GM12878 (cell line): ENCODE measurements at regions not wholly inside any gene's neighbourhood (a gene's known extent, or its start where the extent isn't known, plus 50 kb on each side); places are given as distances from the start of the nearest gene placed in this dataset.

Experiments used
- ATAC-seq: fragments of 200-7000 bp; cut with Tn5 transposase; 3 replicates; pipeline ENCODE4 v1.9.1; 2020; ENCODE audit warnings: mild to moderate bottlenecking, moderate library complexity
- BruUV-seq: library from RNA; stranded (reverse); fragments of 400-500 nt; replicated peaks from 2 replicates; lab custom pipeline; 2021; lab: Mats Ljungman, UMichigan
- CTCF ChIA-PET: fragments of 300-600 bp; sonication (Branson Sonifier 250); formaldehyde crosslinking; extraction: SDS; loops from one replicate; lab custom pipeline; 2021; ENCODE audit warnings: inconsistent platforms; lab: Yijun Ruan, JAX
- POLR2A ChIA-PET: fragments of 350-600 bp; formaldehyde crosslinking; extraction: SDS; loops from one replicate; lab custom pipeline; 2021; ENCODE audit warnings: inconsistent platforms; lab: Charles Lee
- RAD21 ChIA-PET: fragments of 300-600 bp; sonication (Branson Sonifier 250); formaldehyde crosslinking; loops from one replicate; lab custom pipeline; 2023; ENCODE audit warnings: antibody characterized with exemption; ENCODE audit not compliant: unreplicated experiment; lab: Charles Lee
- SMC1A ChIA-PET: fragments of 300-600 bp; sonication (Branson Sonifier 250); formaldehyde crosslinking; loops from one replicate; lab custom pipeline; 2023; ENCODE audit not compliant: unreplicated experiment, uncharacterized antibody; lab: Charles Lee
- DNase-seq: peaks from one replicate; pipeline ENCODE4 v3.0.0-alpha.2; 2011; ENCODE audit warnings: low read depth, low spot score
- FAIRE-seq: peaks from 3 replicates; lab custom pipeline; 2011; peaks lifted over from hg19 to GRCh38; lab: Jason Lieb, UNC
- H2AFZ ChIP-seq: 2 replicates; pipeline ENCODE4 v1.6.0; 2011; ENCODE audit warnings: low read depth, low read length, control low read depth; ENCODE audit not compliant: control insufficient read depth
- H3K27ac ChIP-seq: 2 replicates; pipeline ENCODE4 v1.5.1; 2011; ENCODE audit warnings: control low read depth; ENCODE audit not compliant: control insufficient read depth, insufficient read depth
- H3K27me3 ChIP-seq, 2 experiments: replicated peaks in 1 of 2; 2 replicates each; pipeline versions ENCODE4 v1.6.0 to v1.6.1; 2011; ENCODE audit warnings: low read length in 1 of 2; ENCODE audit not compliant: control insufficient read depth in 2 of 2, insufficient read depth in 2 of 2
- H3K36me3 ChIP-seq, 2 experiments: 2 replicates each; pipeline ENCODE4 v1.5.1; 2011; ENCODE audit warnings: low read length in 1 of 2; ENCODE audit not compliant: control insufficient read depth in 2 of 2, insufficient read depth in 2 of 2
- H3K4me1 ChIP-seq: 2 replicates; pipeline ENCODE4 v1.6.1; 2011; ENCODE audit warnings: mild to moderate bottlenecking, low read length, moderate library complexity, mixed read lengths; ENCODE audit not compliant: control insufficient read depth, insufficient read depth
- H3K4me2 ChIP-seq: 2 replicates; pipeline ENCODE4 v1.6.0; 2011; ENCODE audit warnings: control low read depth; ENCODE audit not compliant: control insufficient read depth, insufficient read depth
- H3K4me3 ChIP-seq: fragments of 200-600 bp; sonication (generic); 2 replicates; pipeline ENCODE4 v1.5.1; 2016
- H3K79me2 ChIP-seq: 2 replicates; pipeline ENCODE4 v1.6.0; 2011; ENCODE audit warnings: low read length; ENCODE audit not compliant: control insufficient read depth, insufficient read depth
- H3K9ac ChIP-seq: 2 replicates; pipeline ENCODE4 v1.8.0; 2011; ENCODE audit warnings: low read length, control low read depth, mixed read lengths; ENCODE audit not compliant: control insufficient read depth, insufficient read depth
- H3K9me3 ChIP-seq: replicated peaks from 3 replicates; pipeline ENCODE4 v1.5.1; 2011; ENCODE audit warnings: mild to moderate bottlenecking, low read length; ENCODE audit not compliant: control insufficient read depth, insufficient read depth
- H4K20me1 ChIP-seq: 2 replicates; pipeline ENCODE4 v1.6.0; 2011; ENCODE audit not compliant: control insufficient read depth, insufficient read depth
- CBFB ChIP-seq: IDR thresholded peaks from 2 replicates; pipeline ENCODE4 v1.6.1; 2016; ENCODE audit warnings: antibody characterized with exemption, low read depth
- EZH2 ChIP-seq: IDR thresholded peaks from 2 replicates; pipeline ENCODE4 v1.6.1; 2012; ENCODE audit warnings: low read depth, mild to moderate bottlenecking, control low read depth, inconsistent platforms, low read length, borderline replicate concordance; ENCODE audit not compliant: control insufficient read depth
- KAT2A ChIP-seq: conservative IDR thresholded peaks from 2 replicates; pipeline ENCODE4 v1.6.1; 2011; ENCODE audit warnings: low read depth, low read length; ENCODE audit not compliant: control insufficient read depth
- MTA3 ChIP-seq: IDR thresholded peaks from 2 replicates; pipeline ENCODE4 v1.6.1; 2012; ENCODE audit warnings: low read length, inconsistent platforms, borderline replicate concordance
- NBN ChIP-seq: fragments of 450-650 bp; IDR thresholded peaks from 2 replicates; pipeline ENCODE4 v1.6.1; 2016
- POLR2A ChIP-seq: IDR thresholded peaks from 2 replicates; pipeline ENCODE4 v1.6.1; 2011; ENCODE audit warnings: low read depth, mild to moderate bottlenecking, low read length
- RAD51 ChIP-seq: fragments of 450-650 bp; IDR thresholded peaks from 2 replicates; pipeline ENCODE4 v1.6.1; 2016; ENCODE audit warnings: moderate library complexity, mild to moderate bottlenecking, inconsistent platforms
- SUPT20H ChIP-seq: IDR thresholded peaks from 2 replicates; pipeline ENCODE4 v1.6.1; 2011; ENCODE audit warnings: low read depth, mild to moderate bottlenecking, low read length, moderate library complexity, borderline replicate concordance; ENCODE audit not compliant: control insufficient read depth
- TCF7 ChIP-seq: IDR thresholded peaks from 2 replicates; pipeline ENCODE4 v1.6.1; 2014; ENCODE audit warnings: antibody characterized with exemption, borderline replicate concordance
- WGBS: methylation state at CpG from one replicate; pipeline ENCODE4 v1.1.6; 2016; ENCODE audit warnings: low lambda C conversion rate; ENCODE audit not compliant: insufficient replicate concordance, insufficient coverage; ENCODE audit errors: missing lambda C conversion rate; 5-methylcytosine and 5-hydroxymethylcytosine counted together
- in situ Hi-C: fragments of 300-500 bp; cut with MboI; formaldehyde crosslinking; loops from 9 replicates; pipeline ENCODE4 v1.14.3; 2018; ENCODE audit warnings: mixed read lengths
- intact Hi-C: fragments of 100-400 bp; cut with micrococcal nuclease; formaldehyde crosslinking; loops from one replicate; pipeline ENCODE4 v1.14.2; 2022; ENCODE audit not compliant: unreplicated experiment
- TF ChIP-seq, protein P1 (sequence below): fragments of 450-650 bp; IDR thresholded peaks from 2 replicates; pipeline ENCODE4 v1.6.1; 2018; ENCODE audit warnings: mild to moderate bottlenecking, low read depth, moderate library complexity; ENCODE audit not compliant: partially characterized antibody
- TF ChIP-seq, protein P2 (sequence below): fragments of 450-650 bp; IDR thresholded peaks from 2 replicates; pipeline ENCODE4 v1.6.1; 2017; ENCODE audit warnings: mild to moderate bottlenecking, moderate library complexity

DNA sequence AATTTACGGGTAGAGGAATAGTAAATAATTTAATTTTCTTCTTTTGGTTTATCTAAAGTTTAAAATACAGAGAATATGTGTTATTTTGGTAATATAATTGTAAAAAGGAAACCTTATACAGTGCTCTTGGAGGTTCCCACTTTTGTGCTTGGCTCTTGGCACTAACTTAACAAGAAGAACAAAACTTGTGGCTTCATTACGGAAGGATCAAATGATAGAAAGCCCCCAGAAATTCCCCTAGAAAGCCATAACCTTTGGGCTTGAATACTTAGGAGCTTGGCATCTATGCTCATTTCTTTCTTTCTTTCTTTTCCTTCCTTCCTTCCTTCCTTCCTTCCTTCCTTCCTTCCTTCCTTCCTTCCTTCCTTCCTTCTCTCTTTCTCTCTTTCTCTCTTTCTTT, 197.5 kb downstream of the SOX2 start:
- ChIA-PET CTCF (no interaction called here), POLR2A (no interaction called here)
- Histone ChIP-seq H2AFZ (no peak overlapping the region), H3K4me2 (no peak overlapping the region), H3K9ac (no peak overlapping the region), H3K4me3 (no peak overlapping the region), H4K20me1 (no peaks in the 10 kb centered on the region)
- in situ Hi-C loops = no loop called here
- TF ChIP-seq NBN = no peak
- TF ChIP-seq CBFB = no peak
- TF ChIP-seq, protein P1, sequence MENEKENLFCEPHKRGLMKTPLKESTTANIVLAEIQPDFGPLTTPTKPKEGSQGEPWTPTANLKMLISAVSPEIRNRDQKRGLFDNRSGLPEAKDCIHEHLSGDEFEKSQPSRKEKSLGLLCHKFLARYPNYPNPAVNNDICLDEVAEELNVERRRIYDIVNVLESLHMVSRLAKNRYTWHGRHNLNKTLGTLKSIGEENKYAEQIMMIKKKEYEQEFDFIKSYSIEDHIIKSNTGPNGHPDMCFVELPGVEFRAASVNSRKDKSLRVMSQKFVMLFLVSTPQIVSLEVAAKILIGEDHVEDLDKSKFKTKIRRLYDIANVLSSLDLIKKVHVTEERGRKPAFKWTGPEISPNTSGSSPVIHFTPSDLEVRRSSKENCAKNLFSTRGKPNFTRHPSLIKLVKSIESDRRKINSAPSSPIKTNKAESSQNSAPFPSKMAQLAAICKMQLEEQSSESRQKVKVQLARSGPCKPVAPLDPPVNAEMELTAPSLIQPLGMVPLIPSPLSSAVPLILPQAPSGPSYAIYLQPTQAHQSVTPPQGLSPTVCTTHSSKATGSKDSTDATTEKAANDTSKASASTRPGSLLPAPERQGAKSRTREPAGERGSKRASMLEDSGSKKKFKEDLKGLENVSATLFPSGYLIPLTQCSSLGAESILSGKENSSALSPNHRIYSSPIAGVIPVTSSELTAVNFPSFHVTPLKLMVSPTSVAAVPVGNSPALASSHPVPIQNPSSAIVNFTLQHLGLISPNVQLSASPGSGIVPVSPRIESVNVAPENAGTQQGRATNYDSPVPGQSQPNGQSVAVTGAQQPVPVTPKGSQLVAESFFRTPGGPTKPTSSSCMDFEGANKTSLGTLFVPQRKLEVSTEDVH = no peak
- no peak for TF ChIP-seq SUPT20H
- no peak for TF ChIP-seq EZH2
- no peak for TF ChIP-seq TCF7
- no peak for TF ChIP-seq KAT2A
- TF ChIP-seq, protein P2, sequence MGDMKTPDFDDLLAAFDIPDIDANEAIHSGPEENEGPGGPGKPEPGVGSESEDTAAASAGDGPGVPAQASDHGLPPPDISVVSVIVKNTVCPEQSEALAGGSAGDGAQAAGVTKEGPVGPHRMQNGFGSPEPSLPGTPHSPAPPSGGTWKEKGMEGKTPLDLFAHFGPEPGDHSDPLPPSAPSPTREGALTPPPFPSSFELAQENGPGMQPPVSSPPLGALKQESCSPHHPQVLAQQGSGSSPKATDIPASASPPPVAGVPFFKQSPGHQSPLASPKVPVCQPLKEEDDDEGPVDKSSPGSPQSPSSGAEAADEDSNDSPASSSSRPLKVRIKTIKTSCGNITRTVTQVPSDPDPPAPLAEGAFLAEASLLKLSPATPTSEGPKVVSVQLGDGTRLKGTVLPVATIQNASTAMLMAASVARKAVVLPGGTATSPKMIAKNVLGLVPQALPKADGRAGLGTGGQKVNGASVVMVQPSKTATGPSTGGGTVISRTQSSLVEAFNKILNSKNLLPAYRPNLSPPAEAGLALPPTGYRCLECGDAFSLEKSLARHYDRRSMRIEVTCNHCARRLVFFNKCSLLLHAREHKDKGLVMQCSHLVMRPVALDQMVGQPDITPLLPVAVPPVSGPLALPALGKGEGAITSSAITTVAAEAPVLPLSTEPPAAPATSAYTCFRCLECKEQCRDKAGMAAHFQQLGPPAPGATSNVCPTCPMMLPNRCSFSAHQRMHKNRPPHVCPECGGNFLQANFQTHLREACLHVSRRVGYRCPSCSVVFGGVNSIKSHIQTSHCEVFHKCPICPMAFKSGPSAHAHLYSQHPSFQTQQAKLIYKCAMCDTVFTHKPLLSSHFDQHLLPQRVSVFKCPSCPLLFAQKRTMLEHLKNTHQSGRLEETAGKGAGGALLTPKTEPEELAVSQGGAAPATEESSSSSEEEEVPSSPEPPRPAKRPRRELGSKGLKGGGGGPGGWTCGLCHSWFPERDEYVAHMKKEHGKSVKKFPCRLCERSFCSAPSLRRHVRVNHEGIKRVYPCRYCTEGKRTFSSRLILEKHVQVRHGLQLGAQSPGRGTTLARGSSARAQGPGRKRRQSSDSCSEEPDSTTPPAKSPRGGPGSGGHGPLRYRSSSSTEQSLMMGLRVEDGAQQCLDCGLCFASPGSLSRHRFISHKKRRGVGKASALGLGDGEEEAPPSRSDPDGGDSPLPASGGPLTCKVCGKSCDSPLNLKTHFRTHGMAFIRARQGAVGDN = no peak
- TF ChIP-seq POLR2A = no peak
- TF ChIP-seq MTA3 = no peak
- TF ChIP-seq RAD51 = no peak
- TF ChIP-seq, all 136 proteins: peak for 0
- no TSS peak for BruUV-seq
- no peaks in the 10 kb centered on the region for H3K27me3 ChIP-seq
- no peaks in the 10 kb centered on the region for H3K36me3 ChIP-seq
- H3K4me1 ChIP-seq = peaks cover 20% of the 10 kb centered on the region
- WGBS = 91% methylated on average over 2 of the region's 2 CpGs
- ATAC-seq = no peak
- no peaks in the 10 kb centered on the region for H3K9me3 ChIP-seq
- intact Hi-C loops = no loop called here
- SMC1A ChIA-PET = no interaction called here
- no peak overlapping the region for H3K27ac ChIP-seq
- RAD21 ChIA-PET = no interaction called here
- H3K79me2 ChIP-seq = no peaks in the 10 kb centered on the region
- no peak for DNase-seq
- FAIRE-seq = no peak
